PC-3 (cell line): ENCODE measurements at regions not wholly inside any gene's neighbourhood (a gene's known extent, or its start where the extent isn't known, plus 50 kb on each side); places are given as distances from the start of the nearest gene placed in this dataset.

ENCODE experiments used
- ATAC-seq: fragments of 200-7000 bp; cut with Tn5 transposase; 2 replicates; pipeline ENCODE4 v1.9.1; 2020; ENCODE audit warnings: mild to moderate bottlenecking, moderate library complexity
- BruUV-seq: library from RNA; stranded (reverse); fragments of 400-500 nt; replicated peaks from 2 replicates; lab custom pipeline; 2021; lab: Mats Ljungman, UMichigan
- CTCF ChIA-PET: fragments of 300-600 bp; sonication (Branson Sonifier 250); formaldehyde crosslinking; loops from one replicate; lab custom pipeline; 2022; ENCODE audit warnings: antibody characterized with exemption; lab: Charles Lee
- POLR2A ChIA-PET: fragments of 300-600 bp; sonication (Branson Sonifier 250); formaldehyde crosslinking; loops from one replicate; lab custom pipeline; 2022; ENCODE audit warnings: antibody characterized with exemption; ENCODE audit not compliant: unreplicated experiment; lab: Charles Lee
- DNase-seq: peaks from one replicate; pipeline ENCODE4 v3.0.0-alpha.2; 2015
- H2AFZ ChIP-seq: fragments of 300-600 bp; sonication (generic); 2 replicates; pipeline ENCODE4 v1.6.0; 2016; ENCODE audit warnings: antibody characterized with exemption, low read length
- H3F3A ChIP-seq: fragments of 300-600 bp; sonication (generic); one replicate; pipeline ENCODE4 v1.6.0; 2017; ENCODE audit warnings: antibody characterized with exemption, low read length, control low read depth, mild to moderate bottlenecking; ENCODE audit not compliant: unreplicated experiment
- H3K27ac ChIP-seq: fragments of 300-600 bp; sonication (generic); 2 replicates; pipeline ENCODE4 v1.5.1; 2016; ENCODE audit warnings: mild to moderate bottlenecking, low read length
- H3K27me3 ChIP-seq: fragments of 300-600 bp; sonication (generic); 2 replicates; pipeline ENCODE4 v1.6.1; 2016; ENCODE audit warnings: low read length, mixed read lengths
- H3K36me3 ChIP-seq: fragments of 300-600 bp; sonication (generic); 2 replicates; pipeline ENCODE4 v1.6.1; 2016; ENCODE audit warnings: low read depth, mixed run types, low read length, mixed read lengths
- H3K4me1 ChIP-seq: fragments of 300-600 bp; sonication (generic); 2 replicates; pipeline ENCODE4 v1.5.1; 2016; ENCODE audit warnings: low read length; ENCODE audit not compliant: insufficient read depth
- H3K4me2 ChIP-seq: fragments of 300-600 bp; sonication (generic); 2 replicates; pipeline ENCODE4 v1.6.0; 2016; ENCODE audit warnings: low read length
- H3K4me3 ChIP-seq: fragments of 300-600 bp; sonication (generic); 2 replicates; pipeline ENCODE4 v1.5.1; 2016; ENCODE audit warnings: mild to moderate bottlenecking, low read length, mixed read lengths
- H3K79me2 ChIP-seq: fragments of 300-600 bp; sonication (generic); 2 replicates; pipeline ENCODE4 v1.6.1; 2017; ENCODE audit warnings: low read length, mixed read lengths
- H3K9ac ChIP-seq: fragments of 300-600 bp; sonication (generic); 2 replicates; pipeline ENCODE4 v1.6.0; 2016; ENCODE audit warnings: mild to moderate bottlenecking, low read length
- H3K9me2 ChIP-seq: fragments of 300-600 bp; sonication (generic); replicated peaks from 2 replicates; pipeline ENCODE4 v1.6.1; 2016; ENCODE audit warnings: mixed run types, low read length, mixed read lengths
- H3K9me3 ChIP-seq: fragments of 300-600 bp; sonication (generic); 2 replicates; pipeline ENCODE4 v1.6.1; 2016; ENCODE audit warnings: low read length, mixed read lengths
- H4K20me1 ChIP-seq: fragments of 300-600 bp; sonication (generic); 2 replicates; pipeline ENCODE4 v1.6.1; 2016; ENCODE audit warnings: low read length, mixed read lengths
- CTCF ChIP-seq: fragments of 300-600 bp; sonication (generic); conservative IDR thresholded peaks from 2 replicates; pipeline ENCODE4 v1.5.1; 2017; ENCODE audit warnings: antibody characterized with exemption, low read depth, mild to moderate bottlenecking, low read length
- EZH2 ChIP-seq: fragments of 300-600 bp; sonication (generic); IDR thresholded peaks from one replicate; pipeline ENCODE4 v1.6.1; 2017; ENCODE audit warnings: antibody characterized with exemption, mild to moderate bottlenecking, low read length; ENCODE audit not compliant: unreplicated experiment
- EZH2phosphoT487 ChIP-seq: fragments of 300-600 bp; sonication (generic); IDR thresholded peaks from 2 replicates; pipeline ENCODE4 v1.6.1; 2018; ENCODE audit warnings: mild to moderate bottlenecking, antibody characterized with exemption, low read length, borderline replicate concordance
- intact Hi-C: fragments of 100-400 bp; cut with micrococcal nuclease; formaldehyde crosslinking; loops from 2 replicates; pipeline ENCODE4 v1.9.0; 2023

DNA sequence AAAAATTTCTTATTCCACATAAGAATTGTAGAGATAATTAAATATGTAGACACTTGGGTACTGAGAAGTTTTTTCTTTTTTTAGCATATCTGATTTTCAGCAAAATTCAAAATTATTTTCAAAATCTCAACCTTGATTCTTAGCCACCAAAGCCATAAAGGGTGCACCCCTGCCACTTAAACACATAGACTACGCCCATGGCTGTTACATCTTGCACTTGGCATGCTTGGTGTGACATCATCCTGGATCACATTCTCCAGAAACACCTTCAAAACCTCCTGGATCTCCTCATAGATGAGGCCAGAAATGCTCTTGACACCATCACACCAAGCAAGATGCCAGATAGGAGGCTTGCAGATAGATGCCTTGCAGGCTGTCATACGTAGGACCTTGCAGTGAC is 89.1 kb upstream of the KLF14 start:
- H3F3A ChIP-seq = no peaks in the 10 kb centered on the region
- no peaks in the 10 kb centered on the region for H3K9me2 ChIP-seq
- CTCF ChIA-PET = no interaction called here
- H3K4me2 ChIP-seq = no peak overlapping the region
- peaks cover 17% of the 10 kb centered on the region for H3K9me3 ChIP-seq
- H2AFZ ChIP-seq = no peak overlapping the region
- intact Hi-C loops = no loop called here
- POLR2A ChIA-PET = interaction anchor here (0.6 kb wide), 1 partner anchor 31 kb away, joined by 3 read pairs; no protein-coding TSS in a partner anchor
- DNase-seq = no peak
- TF ChIP-seq EZH2phosphoT487 (no peak), EZH2 (no peak), CTCF (no peak)
- no peak overlapping the region for H3K27ac ChIP-seq
- H3K4me3 ChIP-seq = no peak overlapping the region
- H4K20me1 ChIP-seq = no peaks in the 10 kb centered on the region
- no peaks in the 10 kb centered on the region for H3K36me3 ChIP-seq
- no TSS peak for BruUV-seq
- no peak for ATAC-seq
- H3K79me2 ChIP-seq = no peaks in the 10 kb centered on the region
- no peaks in the 10 kb centered on the region for H3K4me1 ChIP-seq
- H3K27me3 ChIP-seq = no peaks in the 10 kb centered on the region
- no peak overlapping the region for H3K9ac ChIP-seq

- Histone ChIP-seq H3F3A (no peaks in the 10 kb centered on the region), H3K9ac (no peak overlapping the region), H2AFZ (no peak overlapping the region), H3K4me3 (no peak overlapping the region), H3K36me3 (no peaks in the 10 kb centered on the region), H3K27me3 (no peaks in the 10 kb centered on the region), H3K4me2 (no peak overlapping the region), H3K9me3 (peaks cover 17% of the 10 kb centered on the region), H4K20me1 (no peaks in the 10 kb centered on the region), H3K79me2 (no peaks in the 10 kb centered on the region), H3K9me2 (no peaks in the 10 kb centered on the region), H3K27ac (no peak overlapping the region), H3K4me1 (no peaks in the 10 kb centered on the region)
- intact Hi-C loops = no loop called here
- DNase-seq = no peak
- no TSS peak for BruUV-seq
- CTCF ChIA-PET = no interaction called here
- ATAC-seq = no peak
- TF ChIP-seq EZH2phosphoT487 (no peak), EZH2 (no peak), CTCF (no peak)
- POLR2A ChIA-PET = no interaction called here
Observed at GRCh38 chr7:130825819-130826218, 91.8 kb upstream of the KLF14 start.

DNA sequence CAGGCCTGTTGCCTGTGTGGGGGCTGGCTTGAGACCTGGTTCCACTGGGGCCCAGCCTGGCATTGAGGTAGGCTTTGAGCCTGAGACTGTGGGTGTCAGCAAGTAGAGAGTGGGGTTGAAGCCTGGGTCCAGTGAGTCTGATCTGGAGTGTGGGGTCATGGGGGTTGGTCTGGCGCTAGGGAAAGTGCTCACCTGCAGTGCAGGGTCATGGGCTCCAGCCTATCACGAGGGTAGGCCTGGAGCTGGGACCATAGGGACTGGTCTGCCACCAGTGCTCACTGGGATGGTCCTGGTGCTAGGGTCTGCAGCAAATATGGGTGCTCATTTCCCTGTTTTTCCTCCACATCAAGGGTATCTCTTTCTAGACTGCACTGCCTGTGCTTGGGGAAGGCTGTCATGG is 95.4 kb upstream of the KLF14 start:
- ChIA-PET CTCF (no interaction called here), POLR2A (no interaction called here)
- BruUV-seq = no TSS peak
- Histone ChIP-seq H3K9ac (no peak overlapping the region), H3K79me2 (no peaks in the 10 kb centered on the region), H3K4me1 (peaks cover 7% of the 10 kb centered on the region), H3K9me2 (no peaks in the 10 kb centered on the region), H2AFZ (no peak overlapping the region), H3F3A (no peaks in the 10 kb centered on the region), H3K4me3 (no peak overlapping the region), H4K20me1 (no peaks in the 10 kb centered on the region), H3K4me2 (no peak overlapping the region), H3K27ac (no peak overlapping the region), H3K36me3 (no peaks in the 10 kb centered on the region), H3K27me3 (no peaks in the 10 kb centered on the region), H3K9me3 (peaks cover 17% of the 10 kb centered on the region)
- TF ChIP-seq CTCF (no peak), EZH2phosphoT487 (no peak), EZH2 (no peak)
- DNase-seq (no peak), ATAC-seq (no peak)
- intact Hi-C loops = no loop called here
